GM18870 (cell line): ENCODE measurements at regions not wholly inside any gene's neighbourhood (a gene's known extent, or its start where the extent isn't known, plus 50 kb on each side); places are given as distances from the start of the nearest gene placed in this dataset.
A peak's percentile ranks its signal among the peaks of the same experiment; 100 is the strongest.

Experiments used
- ATAC-seq: cut with Tn5 transposase; IDR thresholded peaks from one replicate; pipeline ENCODE4 v1.9.1; 2021; ENCODE audit warnings: moderate library complexity; ENCODE audit not compliant: unreplicated experiment

GRCh38 chr7:115719963-115720362 is 310.6 kb downstream of the TFEC start:
- ATAC-seq, result no peak

DNA sequence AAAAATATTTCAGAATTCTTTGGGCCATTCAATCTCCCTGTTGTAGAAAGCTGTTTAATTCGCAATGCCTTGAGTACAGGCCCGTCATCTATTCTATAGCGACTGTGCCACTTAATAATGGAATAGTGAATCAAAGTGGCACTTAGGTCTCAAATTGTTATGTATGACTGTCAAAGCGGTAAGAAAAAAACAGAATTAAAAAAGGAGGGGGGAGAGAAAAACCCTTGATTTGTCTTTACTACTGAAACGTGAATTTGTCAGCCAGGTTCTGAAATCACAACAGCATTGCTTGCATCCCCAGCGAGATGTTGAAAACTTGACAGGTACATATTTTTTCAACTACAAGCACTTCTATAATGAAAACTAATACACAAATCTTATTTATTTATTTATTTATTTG is 320.9 kb downstream of the TFEC start:
- no peak for ATAC-seq

DNA sequence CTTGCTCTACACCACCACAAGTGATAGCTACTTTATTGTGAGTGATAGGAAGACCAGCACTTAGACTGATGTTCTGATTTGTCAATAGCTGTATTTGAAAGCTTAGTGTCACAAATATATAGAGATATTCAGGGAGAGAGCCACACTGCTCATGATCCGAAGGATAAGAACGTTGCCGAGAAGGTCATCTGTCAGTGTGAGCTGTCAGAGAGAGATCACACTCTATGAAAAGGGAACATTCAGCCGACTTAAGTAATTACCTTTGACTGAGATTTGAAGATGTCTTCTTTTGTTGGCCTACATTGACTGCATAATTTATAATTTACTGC is 322.6 kb downstream of the TFEC start:
- ATAC-seq, result no peak

DNA sequence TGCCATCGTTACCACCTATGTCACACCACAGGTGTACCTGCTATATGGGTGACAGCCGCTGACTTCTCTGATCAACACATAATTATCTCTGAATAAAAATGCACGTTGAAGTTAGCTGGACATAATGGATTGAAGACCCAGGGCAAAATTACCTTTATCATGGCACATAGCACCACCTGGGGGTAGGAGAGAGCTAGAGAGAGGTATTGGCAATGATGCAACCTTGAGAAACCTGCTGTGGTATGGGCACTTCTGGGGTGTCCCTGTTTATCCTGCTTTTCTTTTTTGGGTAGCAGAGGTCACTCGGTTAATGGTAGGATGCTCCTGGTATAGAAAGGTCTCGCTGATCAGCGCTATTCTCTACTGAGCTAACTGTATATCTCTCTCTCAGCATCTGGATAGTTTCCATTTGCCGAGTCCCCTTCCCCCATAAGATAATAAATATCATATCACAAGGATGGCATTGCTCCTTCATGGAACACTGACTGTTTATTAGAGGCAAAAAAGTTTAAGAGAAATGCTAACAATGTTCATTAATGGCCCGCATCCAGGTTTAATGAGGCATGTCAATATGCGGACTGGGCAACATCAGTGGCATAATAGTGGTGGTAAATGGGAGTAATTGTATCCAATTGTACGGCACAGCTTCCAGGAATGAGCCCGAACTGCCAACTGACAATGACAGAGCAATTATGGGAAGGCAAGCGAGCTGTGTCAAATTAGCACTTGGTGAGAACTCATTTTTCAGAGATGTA is 323.1 kb downstream of the TFEC start:
- ATAC-seq, result no peak

DNA sequence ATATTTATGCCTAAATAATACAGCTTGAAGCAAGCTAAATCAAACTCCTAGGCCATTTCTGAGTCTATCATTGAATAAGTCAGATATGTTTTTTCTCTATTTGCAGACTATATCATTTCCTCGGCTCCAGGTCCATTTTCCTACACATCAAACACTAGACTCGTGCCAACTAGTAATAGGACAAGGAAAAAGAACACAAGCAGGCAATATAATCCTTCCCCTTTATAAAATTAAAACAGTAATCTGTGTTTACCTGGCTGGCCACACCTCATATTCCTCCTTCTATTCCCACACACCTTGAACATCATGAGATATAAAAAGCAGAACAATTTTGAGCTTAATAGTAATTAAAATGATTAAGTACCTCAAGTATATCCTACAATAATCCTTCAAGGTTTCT is 325.7 kb downstream of the TFEC start:
- no peak for ATAC-seq

DNA sequence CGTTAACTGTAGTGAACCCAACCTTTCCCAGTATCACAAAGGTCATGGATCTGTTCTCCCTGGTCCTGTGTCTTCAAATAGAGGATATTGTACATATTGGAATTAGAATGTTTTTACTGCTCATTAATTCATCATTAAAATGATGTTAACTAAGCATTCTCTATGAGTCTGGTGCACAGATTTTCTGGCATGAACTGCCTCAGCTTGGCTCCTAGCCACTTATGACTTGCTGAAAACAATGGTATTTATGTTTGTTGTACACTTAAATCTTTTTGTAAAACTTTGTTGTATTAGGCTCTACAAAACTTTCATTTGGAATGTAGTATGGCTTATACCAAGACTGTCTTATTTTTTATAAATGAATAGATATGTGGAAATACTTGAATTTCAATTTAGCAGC is 329.4 kb downstream of the TFEC start:
- no peak for ATAC-seq

DNA sequence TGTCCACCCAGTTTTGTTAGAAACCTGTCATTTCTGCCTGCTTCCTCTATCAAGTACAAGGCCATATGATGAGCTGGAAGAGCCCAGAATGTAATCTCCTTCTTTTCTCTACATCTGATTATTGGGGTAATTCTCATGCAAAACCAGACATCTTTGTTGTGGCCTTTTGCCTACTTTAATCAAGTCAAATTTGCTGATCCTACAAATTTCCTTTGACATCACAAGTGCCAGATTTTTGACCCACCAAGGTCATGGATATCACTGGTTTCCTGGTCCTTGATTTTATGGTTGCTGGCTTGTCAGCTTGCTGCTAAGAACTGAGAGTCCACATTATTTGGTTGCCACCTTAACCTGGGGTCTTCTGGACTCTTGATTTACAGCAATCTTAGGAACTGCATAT is 336.1 kb downstream of the TFEC start:
- ATAC-seq, result no peak

DNA sequence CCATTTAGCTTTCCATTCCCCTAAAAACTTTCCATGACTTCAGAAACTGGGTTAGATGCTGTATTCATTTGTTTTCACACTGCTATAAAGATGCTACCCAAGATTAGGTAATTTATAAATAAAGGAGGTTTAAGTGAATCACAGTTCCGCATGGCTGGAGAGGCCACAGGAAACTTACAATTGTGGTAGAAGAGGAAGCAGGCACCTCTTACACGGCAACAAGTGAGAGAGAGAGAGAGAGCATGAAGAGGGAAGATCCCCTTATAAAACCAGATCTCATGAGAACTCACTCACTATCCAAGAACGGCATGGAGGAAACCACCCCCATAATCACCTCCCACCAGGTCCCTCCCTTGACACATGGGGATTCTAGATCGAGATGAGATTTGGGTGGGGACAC is 336.8 kb downstream of the TFEC start:
- no peak for ATAC-seq

DNA sequence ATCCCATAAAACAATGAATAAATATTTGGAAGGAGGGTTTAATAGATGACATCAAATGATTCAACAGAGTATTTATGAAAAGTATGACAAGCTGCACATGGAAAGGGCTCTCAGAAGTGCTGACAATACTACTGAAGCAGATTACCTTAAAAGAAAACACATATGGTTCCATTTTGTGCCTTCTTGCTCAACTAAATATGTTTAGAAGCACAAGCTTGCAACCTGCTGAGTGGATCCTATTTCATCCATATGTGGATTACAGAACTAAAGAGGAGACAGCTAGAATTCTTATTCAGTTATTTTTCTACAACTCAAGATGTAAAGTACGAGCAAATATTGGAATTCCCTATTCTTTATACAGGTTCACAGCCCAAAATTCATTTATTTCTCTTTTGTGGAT is 340.6 kb downstream of the TFEC start:
- no peak for ATAC-seq

GRCh38 chr7:115683093-115683492 is 347.5 kb downstream of the TFEC start:
- no peak for ATAC-seq

GRCh38 chr7:115682507-115682906 is 348.1 kb downstream of the TFEC start:
- peak; percentile 55 for ATAC-seq

DNA sequence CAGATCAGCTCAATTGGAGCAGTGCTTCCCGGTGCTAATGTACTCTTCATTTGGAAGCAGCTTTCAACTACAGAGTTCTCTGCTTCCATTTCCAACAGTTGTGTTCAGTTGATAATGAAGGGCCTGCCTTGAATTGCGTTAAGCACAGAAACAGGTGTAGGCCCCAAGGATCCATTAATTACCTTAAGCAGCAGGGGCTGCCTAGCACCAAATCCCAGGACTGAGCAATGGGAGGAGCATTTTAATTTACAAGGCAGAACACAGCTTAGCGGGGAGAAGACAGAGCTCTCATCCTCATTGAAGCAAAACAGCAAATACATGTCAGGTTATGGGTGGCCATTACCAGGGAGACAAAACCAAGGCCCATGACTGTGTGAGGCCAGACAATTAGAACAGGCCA is 349.6 kb downstream of the TFEC start:
- no peak for ATAC-seq

GRCh38 chr7:115679976-115680375 is 350.6 kb downstream of the TFEC start:
- peak; percentile 65 for ATAC-seq

DNA sequence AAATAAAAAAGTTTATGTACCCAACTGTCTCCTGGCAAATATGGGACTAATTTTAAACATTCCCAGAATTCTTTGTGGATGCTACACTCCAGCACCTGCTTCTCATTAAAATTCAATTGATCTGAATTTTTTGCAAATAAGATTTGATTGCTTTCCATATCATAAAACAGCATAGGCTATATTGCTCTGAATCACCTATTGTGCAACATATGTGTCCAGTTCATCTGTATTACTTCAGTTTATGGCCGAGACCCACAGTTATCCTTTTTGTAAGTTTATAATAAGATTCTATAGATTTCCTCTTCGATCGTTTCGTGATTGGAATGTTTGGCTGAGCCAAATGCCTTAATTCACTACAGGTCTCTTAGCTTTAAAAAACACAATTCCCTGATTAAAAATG is 351.1 kb downstream of the TFEC start:
- no peak for ATAC-seq

- no peak for ATAC-seq
These were observed 352.2 kb downstream of the TFEC start for GRCh38 chr7:115678086-115678982.

DNA sequence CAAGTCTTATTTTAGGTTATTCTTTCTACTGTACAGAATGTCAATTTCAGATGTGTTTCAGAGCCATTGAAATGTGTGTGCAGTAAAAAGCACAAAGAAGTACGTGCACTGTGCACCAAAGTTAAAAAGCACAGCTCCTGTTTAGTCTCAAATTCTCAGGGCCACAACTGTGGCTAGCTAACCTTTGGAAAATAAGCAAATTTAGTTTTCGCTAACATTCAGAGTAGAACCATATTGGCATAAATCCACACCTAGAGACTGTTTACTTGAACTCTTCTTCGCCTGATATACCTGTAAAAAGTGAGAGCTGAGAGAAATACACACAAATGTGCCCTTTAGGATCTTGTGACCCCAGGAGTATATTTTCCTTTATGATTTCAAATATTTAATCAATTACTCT is 353.9 kb downstream of the TFEC start:
- no peak for ATAC-seq

GRCh38 chr7:115676080-115676479 is 354.5 kb downstream of the TFEC start:
- no peak for ATAC-seq

- no peak for ATAC-seq
These were observed 356.0 kb downstream of the TFEC start for GRCh38 chr7:115674467-115675024.

GRCh38 chr7:115672024-115672423 is 358.5 kb downstream of the TFEC start:
- ATAC-seq, result no peak

DNA sequence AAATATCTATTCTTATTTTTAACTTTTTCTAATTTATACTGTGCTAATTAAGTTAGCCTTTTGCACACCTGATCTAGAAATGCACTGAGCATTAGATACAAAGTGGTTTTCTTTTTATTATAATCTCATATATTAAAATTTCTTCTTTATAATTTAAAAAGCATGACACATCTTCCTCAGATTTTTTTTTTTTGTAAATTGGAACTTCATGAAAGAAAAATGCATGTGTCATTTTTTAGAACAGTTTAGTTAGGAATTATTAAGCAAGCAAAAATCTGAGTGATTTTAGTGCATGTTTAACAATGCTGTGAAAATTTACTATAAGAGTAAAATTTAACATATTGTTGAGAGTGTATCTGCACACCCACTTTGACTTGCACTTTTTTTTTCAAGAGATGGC is 367.9 kb downstream of the TFEC start:
- ATAC-seq, result no peak

DNA sequence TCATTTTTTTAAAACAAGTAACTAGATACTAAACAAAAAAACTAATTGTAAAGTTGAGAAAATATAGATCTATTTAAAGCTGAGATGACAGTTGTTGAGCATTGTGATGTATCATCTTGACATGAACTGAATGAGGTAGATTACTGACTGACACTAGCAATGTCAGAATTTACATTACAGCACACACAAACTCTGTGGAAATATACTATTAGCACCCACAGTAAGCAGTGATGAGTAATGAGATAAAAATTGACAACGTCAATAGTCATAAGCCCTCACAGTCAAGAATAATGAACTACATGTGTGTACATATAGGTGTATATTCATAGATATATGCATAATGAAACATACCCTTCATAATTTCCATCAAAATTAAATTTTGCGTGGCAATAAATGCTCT is 368.4 kb downstream of the TFEC start:
- ATAC-seq, result no peak

DNA sequence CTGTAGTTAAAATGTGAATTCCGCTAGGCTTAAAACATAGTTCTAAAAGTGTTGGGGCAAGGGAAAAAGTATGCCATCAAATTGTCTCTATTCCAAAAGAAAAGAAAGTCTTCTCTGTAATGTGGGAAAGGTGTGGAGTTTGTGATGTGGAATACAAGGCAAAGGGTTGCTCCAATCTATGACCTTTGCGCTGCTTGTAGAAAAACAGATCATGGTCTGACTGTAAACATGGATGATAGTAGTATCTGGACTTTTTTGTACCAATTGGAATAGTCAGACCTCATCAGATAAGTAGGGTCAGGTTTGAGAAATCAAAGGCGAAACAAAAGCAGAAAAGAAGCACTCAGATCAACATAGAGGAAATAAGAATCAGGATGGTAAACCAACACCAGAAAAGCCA is 372.3 kb downstream of the TFEC start:
- ATAC-seq, result no peak
